ENCODE measurements at regions not wholly inside any gene's neighbourhood (a gene's known extent, or its start where the extent isn't known, plus 50 kb on each side); places are given as distances from the start of the nearest gene placed in this dataset.

DNA sequence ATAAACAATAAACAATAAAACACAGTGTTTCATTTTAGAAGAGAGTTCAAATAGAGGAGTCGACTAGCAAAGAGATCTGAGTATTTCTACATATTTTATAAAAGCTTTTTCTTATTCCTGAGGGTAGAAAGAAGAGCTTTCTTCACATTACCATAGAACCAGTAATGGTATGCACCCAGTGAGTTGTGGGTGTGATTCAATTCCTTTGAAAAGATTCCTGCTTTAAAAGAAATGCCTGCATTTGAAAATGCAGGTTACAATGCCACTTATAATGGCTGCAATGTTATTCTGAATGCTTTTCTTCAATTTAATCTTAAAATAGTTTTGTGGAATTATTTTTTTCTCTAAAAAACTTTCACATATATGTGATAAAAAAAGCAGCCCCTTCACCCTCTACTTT lies 178.1 kb downstream of the CDC14C start:
- DNase-seq: no peak

DNA sequence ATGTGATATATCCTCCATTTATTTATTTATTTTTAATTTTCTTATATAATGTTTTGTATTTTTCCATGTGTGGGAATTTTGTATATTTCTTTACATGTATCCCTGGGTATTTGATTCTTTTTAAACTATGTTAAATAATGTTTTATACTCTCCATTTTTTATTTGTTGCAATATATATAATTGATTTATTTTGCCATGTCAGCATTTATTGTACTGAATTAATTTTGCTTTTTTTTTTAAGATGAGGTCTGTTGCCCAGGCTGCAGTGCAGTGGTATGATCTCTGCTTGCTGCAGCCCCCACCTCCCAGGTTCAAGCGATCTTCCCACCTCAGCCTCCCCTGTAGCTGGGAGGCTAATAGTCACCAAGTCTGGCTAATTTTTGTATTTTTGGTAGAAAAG lies 187.4 kb downstream of the CDC14C start:
- DNase-seq: no peak

DNA sequence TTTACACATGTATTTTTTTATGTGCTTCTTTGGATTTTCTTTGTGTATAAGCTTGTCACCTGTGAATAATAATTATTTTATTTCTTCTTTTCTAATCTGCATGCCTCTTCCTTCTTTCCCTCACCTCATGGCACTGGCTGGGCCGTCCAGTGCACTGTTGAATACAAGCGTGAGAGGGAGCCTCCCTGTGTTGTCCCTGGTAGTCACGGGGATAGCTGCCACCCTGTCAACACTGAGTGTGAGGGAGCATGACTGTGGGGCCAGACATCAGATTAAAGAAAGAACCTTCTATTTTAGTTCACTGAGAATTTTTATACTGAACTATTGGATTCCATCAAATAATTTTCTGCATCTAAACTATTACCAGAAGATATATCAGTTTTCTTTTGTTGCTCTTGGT lies 187.9 kb downstream of the CDC14C start:
- DNase-seq: no peak

DNA sequence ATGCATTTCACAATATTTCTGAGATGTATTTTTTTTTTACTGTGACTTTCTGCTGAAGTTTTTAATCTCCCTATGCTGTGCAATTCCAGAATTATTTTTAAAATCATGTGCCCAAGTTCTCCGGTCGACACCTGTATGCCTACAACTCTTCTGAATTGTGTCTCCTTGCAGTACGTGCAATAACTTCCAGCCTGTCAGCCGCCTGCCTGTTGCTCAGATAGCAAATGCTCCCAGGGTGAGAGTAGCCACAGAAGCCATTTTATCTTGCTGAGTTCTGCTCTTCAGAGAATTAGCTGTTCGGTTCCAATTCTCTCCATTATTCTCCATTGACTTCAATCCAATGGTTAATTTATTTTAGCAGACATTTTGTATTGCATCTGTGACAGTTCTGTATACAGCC lies 188.3 kb downstream of the CDC14C start:
- no peak for DNase-seq

DNA sequence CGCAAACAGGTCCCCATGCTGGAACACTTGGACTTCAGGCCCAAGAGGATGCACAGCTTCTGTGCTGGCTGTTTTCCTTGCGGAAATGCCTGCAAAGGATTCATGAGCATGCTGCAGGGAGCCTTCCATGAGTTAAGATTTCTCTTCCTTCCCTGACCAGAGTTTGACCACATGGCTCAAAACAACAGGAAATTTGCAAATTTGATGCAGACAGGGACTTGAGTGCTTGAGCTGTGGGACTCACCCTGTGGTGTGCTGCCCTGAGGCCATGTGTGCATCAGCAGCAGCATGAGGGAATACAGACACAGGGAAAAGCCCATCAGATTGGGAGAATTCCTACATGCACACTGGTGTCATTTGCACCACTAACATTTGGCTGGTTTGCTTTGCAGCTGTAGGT lies 195.4 kb downstream of the CDC14C start:
- no peak for DNase-seq

DNA sequence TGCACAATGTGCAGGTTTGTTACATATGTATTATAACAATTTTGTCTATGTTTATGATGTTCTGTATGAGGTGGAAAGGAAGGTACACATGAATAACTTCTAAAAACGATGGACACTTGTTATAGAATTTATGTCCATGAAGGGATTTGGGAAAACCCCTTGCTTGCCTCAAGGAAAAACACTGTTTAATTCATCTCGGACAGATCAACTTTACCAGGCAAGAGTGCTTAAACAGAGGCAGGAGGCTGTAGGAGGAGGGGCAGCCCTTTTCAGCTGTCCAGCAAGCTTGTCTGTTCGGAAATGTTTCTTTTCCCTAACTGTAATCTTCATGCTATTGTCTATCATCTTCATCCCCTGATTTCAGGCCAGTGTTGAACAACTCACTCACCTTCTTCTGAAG lies 200.9 kb downstream of the CDC14C start:
- DNase-seq: no peak

DNA sequence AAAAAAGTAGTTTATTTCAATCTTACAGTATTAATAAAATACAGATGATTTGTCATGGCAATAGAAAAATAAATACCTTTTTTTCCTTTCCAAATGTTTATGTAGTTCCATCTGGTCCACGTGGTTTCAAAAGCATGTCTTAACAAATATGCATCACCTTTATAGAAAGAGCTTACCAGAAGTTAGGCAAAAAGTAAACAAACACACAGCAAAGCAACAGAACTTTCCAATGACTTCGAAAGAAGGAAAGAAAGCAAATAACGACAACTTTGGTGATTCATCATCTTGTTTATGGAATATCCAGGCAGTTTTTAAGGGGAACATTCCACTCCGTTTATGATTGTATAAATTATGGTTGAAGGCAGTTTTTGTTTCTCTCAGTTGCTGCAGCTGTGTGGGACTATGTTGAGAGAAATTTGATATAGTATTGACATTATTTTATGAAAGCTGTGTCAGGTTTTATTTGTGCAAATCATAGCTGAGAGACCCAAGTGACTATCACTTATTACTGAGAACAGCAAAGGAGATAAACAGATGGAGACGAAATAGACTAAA lies 203.1 kb downstream of the CDC14C start:
- DNase-seq: no peak

DNA sequence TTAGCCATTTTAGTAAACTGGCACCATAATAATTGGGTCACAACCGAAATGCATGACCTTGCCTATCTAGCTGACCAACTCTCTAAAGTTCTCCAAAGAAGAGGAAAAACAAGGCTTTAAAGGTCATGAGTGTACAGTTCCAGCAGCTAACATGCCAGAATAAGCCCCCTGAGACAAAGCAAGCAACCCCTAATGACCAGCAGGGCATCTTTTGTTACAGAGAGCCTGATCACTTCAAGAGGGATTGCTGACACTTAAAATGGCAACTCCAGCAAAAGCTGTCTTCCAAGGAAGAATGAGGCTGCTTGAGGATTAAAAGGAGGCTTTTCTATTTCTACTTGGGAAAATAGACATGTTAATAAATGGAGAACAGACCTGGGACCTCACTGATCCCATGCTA lies 213.6 kb downstream of the CDC14C start:
- no peak for DNase-seq

DNA sequence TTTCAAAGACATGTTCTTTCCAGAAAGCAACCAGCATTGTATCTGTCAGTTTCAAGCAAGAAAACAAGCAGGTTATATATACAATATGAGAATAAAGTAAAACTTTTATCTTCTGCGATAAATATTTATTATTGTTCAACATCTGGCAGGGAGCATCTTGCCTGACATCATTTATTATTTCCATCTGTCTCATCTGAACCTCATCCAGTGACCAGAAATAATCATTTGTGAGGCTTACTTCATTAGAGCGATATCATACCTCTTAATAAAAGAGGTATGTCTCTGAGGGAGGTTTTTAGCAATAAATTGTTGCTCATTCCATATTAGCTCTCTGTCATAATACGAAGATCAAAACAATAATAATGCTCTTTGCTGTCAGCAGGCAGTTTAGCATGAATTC lies 226.1 kb downstream of the CDC14C start:
- no peak for DNase-seq

DNA sequence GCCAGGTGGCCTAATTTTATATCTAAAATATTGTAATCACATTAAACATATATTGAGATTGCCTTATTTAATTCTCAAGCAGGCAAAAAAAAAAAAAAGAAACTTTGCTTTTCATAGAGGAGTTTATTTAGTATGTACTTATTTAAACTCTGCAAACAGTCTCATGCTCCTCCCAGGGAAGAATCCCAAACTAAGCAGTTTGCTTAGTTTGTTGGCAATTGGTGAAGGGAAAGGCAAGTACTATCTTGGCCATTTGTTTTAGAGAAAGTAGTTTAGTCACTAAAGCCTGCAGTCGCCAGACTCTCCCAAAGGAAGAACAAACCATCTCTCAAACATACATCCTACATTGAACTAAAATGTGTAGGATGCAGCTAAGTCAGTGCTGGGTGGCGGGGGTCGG lies 226.8 kb downstream of the CDC14C start:
- DNase-seq: no peak

DNA sequence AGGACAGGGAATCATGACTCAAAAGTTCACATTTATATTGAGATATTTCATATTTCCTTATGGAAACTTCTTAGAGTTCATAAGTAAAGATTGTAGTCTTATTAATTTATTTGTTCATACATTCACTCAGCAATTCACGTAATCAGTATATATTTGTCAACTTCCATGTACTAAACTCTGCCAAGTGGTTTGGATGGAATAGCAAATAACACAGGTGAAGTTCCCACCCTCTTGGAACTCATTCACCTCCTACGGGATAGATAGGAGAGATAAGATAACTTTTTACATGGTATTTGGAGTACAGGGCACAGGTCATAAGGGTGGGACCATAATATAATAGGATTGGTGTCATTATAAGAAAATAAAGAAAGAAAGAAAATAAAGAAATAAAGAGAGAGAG lies 234.0 kb downstream of the CDC14C start:
- DNase-seq: no peak

DNA sequence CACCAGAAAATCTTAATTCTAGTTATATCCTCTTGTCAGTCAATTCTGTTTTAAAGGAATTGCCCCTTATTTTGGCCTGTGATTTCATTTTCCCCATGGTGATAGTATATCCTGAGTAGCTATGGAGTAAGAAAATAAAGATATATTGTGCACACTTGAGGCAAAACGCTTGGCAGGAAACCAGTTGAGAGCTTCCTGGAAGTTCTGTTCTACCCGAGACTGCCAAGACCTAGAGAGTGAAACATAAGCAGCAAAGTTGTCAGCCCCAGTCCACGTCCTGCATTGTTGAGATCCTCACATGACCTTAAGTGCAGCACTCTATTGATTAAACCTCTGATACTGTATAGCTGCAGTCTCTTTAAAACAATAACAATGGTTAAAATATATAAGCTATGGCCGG lies 235.2 kb downstream of the CDC14C start:
- no peak for DNase-seq

DNA sequence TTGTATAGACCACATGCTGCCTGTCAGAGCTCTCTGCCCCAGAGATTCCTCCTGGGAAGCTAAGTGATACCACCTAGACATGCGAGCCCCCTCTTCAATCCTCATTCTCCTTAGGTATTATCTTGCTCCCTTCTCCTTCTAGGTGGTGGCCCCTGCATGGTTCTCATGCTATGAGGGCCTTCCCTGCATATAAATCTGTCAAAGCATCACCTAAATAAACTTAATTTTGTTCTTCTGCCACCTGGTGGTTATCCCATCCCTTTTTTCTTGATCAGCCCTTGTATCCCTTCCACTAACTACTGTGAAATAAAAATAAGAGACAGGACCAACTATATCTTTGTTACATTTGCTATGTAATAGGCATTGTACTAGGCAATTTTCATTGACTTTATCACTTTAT lies 242.1 kb downstream of the CDC14C start:
- no peak for DNase-seq

DNA sequence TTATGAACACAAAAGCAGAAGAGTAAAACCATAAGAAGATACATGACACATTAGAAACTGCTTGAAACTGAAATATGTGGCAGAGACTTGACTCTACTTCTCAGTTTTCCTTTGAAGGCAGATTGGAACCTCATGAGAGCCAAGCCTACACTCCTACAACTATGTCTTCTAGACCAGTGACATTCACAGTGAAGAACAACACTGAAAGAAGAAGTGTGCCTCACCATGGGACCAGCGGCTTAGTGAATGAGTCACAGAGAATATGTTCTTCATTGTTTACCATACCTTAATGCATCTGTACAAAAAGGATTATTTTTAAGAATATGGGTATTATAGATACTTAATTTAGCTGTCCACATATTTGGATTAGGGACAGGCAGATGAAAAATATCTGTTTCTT lies 248.3 kb downstream of the CDC14C start:
- DNase-seq: no peak

DNA sequence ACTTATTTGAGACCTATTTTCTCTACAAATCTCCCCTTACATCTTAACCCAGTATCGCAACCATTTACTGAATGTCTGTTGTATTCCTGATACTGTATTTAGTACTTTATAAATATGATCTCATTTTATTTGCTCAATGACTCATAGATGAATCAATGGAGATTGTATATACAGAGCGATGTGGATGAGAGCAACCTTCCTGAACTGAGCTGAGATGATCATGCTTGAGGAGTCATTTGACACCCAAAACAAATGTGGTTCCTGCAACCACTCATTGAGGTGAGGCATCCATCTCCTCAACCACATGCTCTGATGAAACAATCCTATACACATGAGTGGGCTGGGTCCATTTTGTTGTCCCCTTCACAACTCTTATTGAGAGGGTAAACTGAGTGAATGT lies 250.0 kb downstream of the CDC14C start:
- no peak for DNase-seq

DNA sequence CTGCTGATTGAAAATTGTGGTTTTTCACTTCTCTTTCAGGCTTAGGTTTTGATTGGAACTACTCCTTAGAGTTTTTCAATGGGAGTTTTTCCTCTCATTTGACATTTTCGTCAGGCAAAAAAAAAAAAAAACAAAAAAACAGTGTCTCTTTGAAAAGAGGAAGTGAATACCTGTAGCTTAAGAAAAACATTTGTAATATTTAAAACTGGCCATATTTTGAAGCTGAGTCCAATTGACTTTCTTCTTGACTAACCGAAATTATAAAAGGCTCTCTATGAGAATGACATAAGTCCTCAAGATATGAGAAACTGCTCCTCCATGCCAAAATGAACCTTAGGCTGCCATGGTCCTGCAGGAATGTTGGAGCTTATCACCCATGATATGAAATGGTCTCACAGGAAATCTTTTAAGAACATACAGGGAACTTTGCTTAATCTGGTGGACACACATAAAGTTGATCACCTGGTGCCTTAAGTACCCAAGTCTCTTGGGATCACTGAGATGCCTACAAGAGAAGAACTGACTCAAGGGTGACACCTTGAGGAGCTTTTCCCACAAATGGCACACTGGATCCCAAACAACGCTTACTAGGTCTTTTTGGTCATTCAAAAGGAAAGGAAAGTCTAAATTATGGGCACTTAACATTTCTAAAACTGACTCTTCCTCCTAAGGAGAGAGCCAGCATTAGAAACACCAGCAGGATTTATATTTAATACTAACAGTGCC lies 263.4 kb downstream of the CDC14C start:
- DNase-seq: no peak

DNA sequence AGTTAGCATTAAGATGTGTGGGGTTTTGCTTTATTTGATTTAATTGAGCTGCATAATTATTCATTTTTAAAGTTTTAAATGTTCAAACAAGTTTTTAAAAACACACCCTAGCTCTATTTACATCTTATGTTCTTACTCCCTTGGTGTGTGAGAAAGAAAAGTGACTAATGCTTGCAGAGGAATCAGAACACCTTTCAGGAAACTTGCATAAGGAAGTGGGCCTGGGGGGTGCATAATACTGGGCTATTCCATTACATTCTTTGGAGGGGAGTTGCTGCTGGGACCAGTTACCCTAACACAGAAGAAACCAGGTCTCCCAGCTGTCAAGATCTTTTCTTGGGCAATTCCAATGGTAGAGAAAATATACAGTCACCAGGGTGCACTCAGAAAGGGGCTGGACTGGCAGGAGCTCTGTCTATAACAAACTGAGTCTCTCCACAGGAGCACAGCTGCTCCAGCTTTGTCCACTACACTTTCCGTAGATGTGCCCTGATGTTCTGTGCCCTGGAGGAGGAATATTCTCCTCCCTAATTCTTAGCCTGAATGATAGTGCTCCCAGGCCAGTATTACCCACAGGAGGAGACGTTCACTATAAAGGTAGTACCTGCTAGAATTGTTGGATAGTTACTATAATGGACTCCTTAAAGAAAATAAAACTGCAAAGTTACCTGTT lies 304.2 kb downstream of the CDC14C start:
- DNase-seq: no peak

DNA sequence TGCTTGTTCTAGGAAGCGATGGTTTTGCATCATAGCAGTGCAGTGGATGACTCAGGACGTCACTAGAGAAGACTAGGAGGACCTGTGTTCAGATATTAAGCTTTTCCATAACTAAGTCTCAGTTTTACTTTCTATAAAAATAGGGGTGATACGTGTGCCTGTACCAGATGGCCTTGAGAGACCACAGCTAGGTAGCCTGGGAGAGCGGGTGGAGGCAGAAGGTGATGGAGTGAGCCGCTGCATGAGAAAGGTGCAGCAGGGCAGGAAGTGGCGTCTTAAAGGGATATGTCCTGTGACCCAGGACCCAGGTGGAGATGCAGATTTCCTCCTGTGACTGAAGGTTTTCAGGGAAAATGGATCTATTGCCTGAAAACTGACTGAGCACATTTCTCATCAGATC lies 304.9 kb downstream of the CDC14C start:
- DNase-seq: no peak

DNA sequence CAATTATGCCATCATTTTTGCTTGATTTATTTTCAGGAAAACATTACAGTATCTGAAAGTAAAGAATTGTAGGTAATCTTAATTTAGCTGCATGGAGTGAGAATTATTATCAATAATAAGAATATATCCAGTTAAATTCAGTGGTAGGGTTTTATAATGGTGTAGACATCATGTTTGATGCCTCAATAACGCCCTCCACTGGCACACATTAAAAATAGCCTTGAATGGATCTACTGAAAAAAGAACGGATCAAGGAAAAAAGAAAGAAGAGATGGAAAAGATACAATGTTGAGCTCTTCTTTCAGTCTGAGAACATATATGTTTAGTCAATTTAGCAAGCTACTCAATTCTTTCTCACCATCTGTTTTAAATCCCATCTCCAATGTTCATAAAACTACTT lies 319.2 kb downstream of the CDC14C start:
- DNase-seq: no peak

DNA sequence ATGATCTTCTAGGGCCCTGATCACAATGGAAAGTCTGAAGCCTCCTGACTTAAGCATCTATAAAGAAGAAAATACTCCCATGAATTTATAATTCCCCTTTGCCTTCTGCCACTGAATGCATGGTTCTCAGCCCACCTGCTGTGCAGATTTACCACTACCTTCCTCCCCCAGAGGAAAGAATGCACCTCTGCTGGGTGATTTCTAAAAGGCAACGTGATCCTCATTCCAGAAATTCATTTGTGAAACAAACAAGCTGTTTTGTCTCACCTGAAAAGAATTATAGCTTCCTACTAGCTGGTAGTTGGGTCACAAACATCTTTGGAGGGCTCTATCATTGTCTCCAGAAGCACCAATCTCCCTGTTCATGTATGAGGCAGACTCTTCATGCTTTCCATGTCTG lies 320.2 kb downstream of the CDC14C start:
- no peak for DNase-seq

DNA sequence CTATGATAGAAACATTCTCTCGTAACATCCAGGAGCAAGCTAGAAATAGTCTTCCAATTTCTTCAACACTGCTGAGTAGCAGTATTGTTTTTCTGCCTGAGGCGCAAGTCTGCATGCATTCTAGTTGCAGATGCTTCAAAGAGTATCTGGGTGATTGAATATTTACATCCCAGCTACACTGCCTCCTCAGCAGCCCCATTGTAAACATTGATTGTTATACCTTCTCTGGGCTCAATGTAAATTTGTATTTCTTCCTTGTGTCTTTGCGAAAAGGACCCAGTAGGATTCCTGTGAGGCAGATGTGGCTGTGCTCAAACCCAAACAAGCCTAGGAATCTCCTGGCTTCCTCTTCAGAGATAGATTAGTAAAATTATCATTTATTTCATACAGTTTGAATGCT lies 320.7 kb downstream of the CDC14C start:
- DNase-seq: no peak

DNA sequence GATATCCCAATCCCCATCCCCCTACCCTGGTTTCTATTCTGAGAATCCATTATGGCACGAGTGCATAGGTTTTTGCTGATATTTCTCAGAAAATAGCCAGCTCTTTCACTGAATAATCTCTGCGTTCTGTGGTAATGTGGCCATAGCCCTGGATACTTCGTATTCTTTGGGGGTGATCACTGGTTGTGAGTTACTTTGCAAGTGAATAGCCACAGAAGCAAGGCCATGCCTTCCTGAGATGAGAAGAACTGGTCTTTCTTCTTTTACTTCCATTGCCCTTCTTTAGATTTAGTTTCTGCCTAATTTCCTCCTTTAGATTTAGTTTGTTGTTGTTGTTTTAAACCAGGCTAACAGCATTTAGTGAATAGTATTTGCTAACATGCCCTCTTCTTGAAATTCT lies 323.4 kb downstream of the CDC14C start:
- no peak for DNase-seq

DNA sequence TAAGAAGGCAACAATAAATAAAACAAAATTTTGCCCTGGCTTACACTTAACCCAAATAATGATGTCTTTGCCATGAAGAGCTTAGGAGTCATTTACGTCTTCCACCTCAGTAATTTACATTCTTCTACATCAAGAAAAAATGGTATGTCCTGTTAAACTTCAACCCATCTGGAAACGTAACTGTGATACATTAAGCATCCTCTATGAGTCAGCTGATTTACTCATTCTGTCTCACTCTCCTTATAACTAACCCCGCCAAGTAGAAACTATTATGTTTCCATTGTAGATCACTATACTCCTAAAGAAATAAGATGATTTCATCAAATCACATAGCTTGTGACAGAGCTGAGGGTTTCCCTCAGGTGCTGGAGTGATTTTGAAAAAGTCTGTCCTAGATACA lies 330.7 kb downstream of the CDC14C start:
- DNase-seq: no peak

DNA sequence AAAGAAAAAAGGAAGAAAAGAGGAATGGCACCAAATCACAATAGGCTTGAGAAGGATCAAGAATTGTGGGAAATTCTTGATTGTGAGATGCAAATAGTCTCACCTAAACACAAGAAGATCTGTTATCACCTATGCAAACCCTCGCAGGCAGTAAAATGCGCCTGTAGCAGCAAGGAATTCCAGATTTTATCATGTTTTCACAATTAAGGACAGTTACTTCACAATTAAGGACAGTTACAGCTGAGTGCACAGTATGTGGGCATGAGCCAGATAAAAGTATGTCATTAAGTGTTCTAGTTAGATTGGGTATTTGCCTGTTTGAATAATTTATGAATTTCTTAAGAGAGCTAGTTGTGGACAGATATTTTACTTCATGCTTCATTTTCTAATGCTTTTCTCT lies 336.2 kb downstream of the CDC14C start:
- DNase-seq: no peak

DNA sequence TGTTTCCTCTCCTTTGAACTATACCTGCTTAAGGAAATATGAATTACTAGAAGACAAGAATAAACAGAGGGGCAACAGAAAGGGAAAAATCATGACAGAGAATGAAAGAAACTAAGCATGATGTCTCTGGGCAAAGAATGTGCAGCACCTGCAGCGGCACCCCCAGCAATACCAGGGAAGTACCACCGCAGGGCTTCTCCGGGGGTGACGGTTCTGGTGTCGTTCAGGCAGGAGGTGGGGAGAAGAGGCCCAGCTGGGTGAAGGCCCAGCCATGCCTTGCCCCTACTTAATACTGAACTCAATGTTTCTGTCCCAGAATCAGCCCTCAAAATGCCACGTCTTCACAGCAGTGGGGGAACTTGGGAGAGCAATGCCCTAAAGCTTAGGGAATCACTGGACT lies 337.6 kb downstream of the CDC14C start:
- DNase-seq: no peak

Data from NCI-H526 treated with DMSO at 0.1 percent for 48 hours (cell line).